H9 (cell line): ENCODE measurements at regions not wholly inside any gene's neighbourhood (a gene's known extent, or its start where the extent isn't known, plus 50 kb on each side); places are given as distances from the start of the nearest gene placed in this dataset.

ENCODE experiments used
- DNase-seq: peaks from one replicate; pipeline ENCODE4 v3.0.0-alpha.2; 2017
- H2AFZ ChIP-seq: one replicate; pipeline ENCODE4 v1.6.1; 2013; ENCODE audit warnings: mild to moderate bottlenecking, low read length, control low read depth, moderate library complexity
- H2AK5ac ChIP-seq: 2 replicates; pipeline ENCODE4 v1.6.1; 2013; ENCODE audit warnings: low read length, control low read depth, mixed read lengths; ENCODE audit not compliant: insufficient read length
- H2BK120ac ChIP-seq: one replicate; pipeline ENCODE4 v1.6.1; 2013; ENCODE audit warnings: low read depth, mild to moderate bottlenecking, low read length, control low read depth, inconsistent platforms; ENCODE audit not compliant: poor library complexity, severe bottlenecking
- H2BK12ac ChIP-seq: 2 replicates; pipeline ENCODE4 v1.6.1; 2013; ENCODE audit warnings: low read length, control low read depth, mixed read lengths, low read depth; ENCODE audit not compliant: insufficient read length
- H2BK15ac ChIP-seq: 2 replicates; pipeline ENCODE4 v1.6.1; 2013; ENCODE audit warnings: low read depth, low read length, control low read depth
- H2BK20ac ChIP-seq: one replicate; pipeline ENCODE4 v1.6.1; 2013; ENCODE audit warnings: low read depth, mild to moderate bottlenecking, low read length, control low read depth, inconsistent platforms; ENCODE audit not compliant: poor library complexity, severe bottlenecking
- H2BK5ac ChIP-seq: 2 replicates; pipeline ENCODE4 v1.6.1; 2013; ENCODE audit warnings: low read length, control low read depth, mixed read lengths; ENCODE audit not compliant: insufficient read length
- H3K14ac ChIP-seq: 2 replicates; pipeline ENCODE4 v1.6.1; 2013; ENCODE audit warnings: low read length, control low read depth; ENCODE audit not compliant: insufficient read depth
- H3K18ac ChIP-seq: 2 replicates; pipeline ENCODE4 v1.6.1; 2013; ENCODE audit warnings: low read depth, mild to moderate bottlenecking, mixed read lengths, low read length, control low read depth; ENCODE audit not compliant: insufficient read length
- H3K23ac ChIP-seq: 2 replicates; pipeline ENCODE4 v1.6.1; 2013; ENCODE audit warnings: low read length, control low read depth, mixed read lengths, low read depth; ENCODE audit not compliant: insufficient read length
- H3K23me2 ChIP-seq: 2 replicates; pipeline ENCODE4 v1.6.1; 2013; ENCODE audit warnings: low read depth, mild to moderate bottlenecking, mixed read lengths, low read length, control low read depth; ENCODE audit not compliant: insufficient read length, poor library complexity, severe bottlenecking
- H3K27ac ChIP-seq: 2 replicates; pipeline ENCODE4 v1.5.1; 2013; ENCODE audit warnings: low read length, control low read depth, mixed read lengths, low read depth; ENCODE audit not compliant: insufficient read length
- H3K27me3 ChIP-seq: 2 replicates; pipeline ENCODE4 v1.6.1; 2013; ENCODE audit warnings: low read length, control low read depth, inconsistent platforms; ENCODE audit not compliant: insufficient read depth
- H3K4ac ChIP-seq: 2 replicates; pipeline ENCODE4 v1.6.1; 2013; ENCODE audit warnings: low read depth, mild to moderate bottlenecking, control low read depth, inconsistent platforms, low read length, moderate library complexity
- H3K4me1 ChIP-seq: 2 replicates; pipeline ENCODE4 v1.6.1; 2013; ENCODE audit warnings: low read length, control low read depth, inconsistent platforms; ENCODE audit not compliant: insufficient read depth
- H3K4me2 ChIP-seq: 2 replicates; pipeline ENCODE4 v1.6.1; 2013; ENCODE audit warnings: low read length, control low read depth, mixed read lengths; ENCODE audit not compliant: insufficient read length, insufficient read depth
- H3K56ac ChIP-seq: 2 replicates; pipeline ENCODE4 v1.6.1; 2013; ENCODE audit warnings: low read depth, mild to moderate bottlenecking, mixed read lengths, low read length, control low read depth; ENCODE audit not compliant: insufficient read length
- H3K79me1 ChIP-seq: 2 replicates; pipeline ENCODE4 v1.6.1; 2013; ENCODE audit warnings: low read depth, mild to moderate bottlenecking, moderate library complexity, low read length, control low read depth, inconsistent platforms; ENCODE audit not compliant: insufficient read depth, poor library complexity, severe bottlenecking
- H3K79me2 ChIP-seq: 2 replicates; pipeline ENCODE4 v1.6.1; 2013; ENCODE audit warnings: low read length, control low read depth, inconsistent platforms; ENCODE audit not compliant: insufficient read depth
- H3K9ac ChIP-seq: 2 replicates; pipeline ENCODE4 v1.6.1; 2013; ENCODE audit warnings: low read length, control low read depth, mixed read lengths; ENCODE audit not compliant: insufficient read length; ENCODE audit errors: extremely low read depth
- H3K9me3 ChIP-seq: one replicate; pipeline ENCODE4 v1.6.1; 2013; ENCODE audit warnings: low read depth, low read length, inconsistent platforms; ENCODE audit not compliant: control insufficient read depth
- H3T11ph ChIP-seq: one replicate; pipeline ENCODE4 v1.6.1; 2013; ENCODE audit warnings: mild to moderate bottlenecking, low read length, control low read depth, inconsistent platforms
- H4K20me1 ChIP-seq: one replicate; pipeline ENCODE4 v1.6.1; 2013; ENCODE audit not compliant: control insufficient read depth, insufficient read length, insufficient read depth
- H4K5ac ChIP-seq: 2 replicates; pipeline ENCODE4 v1.6.1; 2013; ENCODE audit warnings: low read depth, mild to moderate bottlenecking, mixed read lengths, low read length, control low read depth; ENCODE audit not compliant: insufficient read length
- H4K8ac ChIP-seq: replicated peaks from 2 replicates; pipeline ENCODE4 v1.6.1; 2013; ENCODE audit warnings: low read length, control low read depth, mixed read lengths, low read depth; ENCODE audit not compliant: insufficient read length
- H4K91ac ChIP-seq: 2 replicates; pipeline ENCODE4 v1.6.1; 2013; ENCODE audit warnings: low read depth, mild to moderate bottlenecking, moderate library complexity, mixed read lengths, low read length, control low read depth; ENCODE audit not compliant: insufficient read length
- H3K27ac Mint-ChIP-seq, 3 experiments: 2 replicates in 2 of 3; 3 replicates in 1 of 3; pipeline ENCODE4 v1.8.0; 2020 to 2021; ENCODE audit warnings: mixed read lengths in 3 of 3, mild to moderate bottlenecking in 1 of 3, moderate library complexity in 1 of 3
- H3K27me3 Mint-ChIP-seq: 2 replicates; pipeline ENCODE4 v1.8.0; 2021; ENCODE audit warnings: low read depth, mild to moderate bottlenecking, moderate library complexity, mixed read lengths
- H3K36me3 Mint-ChIP-seq, 3 experiments: 2 replicates in 2 of 3; 3 replicates in 1 of 3; pipeline ENCODE4 v1.8.0; 2020 to 2021; ENCODE audit warnings: low read depth in 3 of 3, mixed read lengths in 3 of 3; ENCODE audit not compliant: insufficient read depth in 1 of 3
- H3K4me1 Mint-ChIP-seq, 2 experiments: 2 replicates each; pipeline ENCODE4 v1.8.0; 2020; ENCODE audit warnings: mixed read lengths in 2 of 2
- H3K4me3 Mint-ChIP-seq, 2 experiments: 2 replicates in 1 of 2; 3 replicates in 1 of 2; pipeline ENCODE4 v1.8.0; 2020 to 2021; ENCODE audit warnings: mild to moderate bottlenecking in 2 of 2, mixed read lengths in 2 of 2, moderate library complexity in 1 of 2
- H3K9me3 Mint-ChIP-seq, 2 experiments: 2 replicates in 1 of 2; 3 replicates in 1 of 2; pipeline ENCODE4 v1.8.0; 2020; ENCODE audit warnings: mild to moderate bottlenecking in 2 of 2, mixed read lengths in 2 of 2, moderate library complexity in 1 of 2
- CTCF ChIP-seq: fragments of 200-600 bp; sonication (generic); conservative IDR thresholded peaks from 3 replicates; pipeline ENCODE4 v1.8.0; 2021; ENCODE audit warnings: antibody characterized with exemption, mild to moderate bottlenecking
- WGBS: extraction: QIAGEN DNeasy Blood & Tissue Kit; methylation state at CpG from one replicate; pipeline ENCODE4 v1.1.7; 2013; ENCODE audit warnings: missing lambda C conversion rate, low lambda C conversion rate, mixed read lengths; ENCODE audit not compliant: insufficient read length; ENCODE audit errors: extremely low coverage; 5-methylcytosine and 5-hydroxymethylcytosine counted together

GRCh38 chr7:27031289-27032172, 64.3 kb downstream of the HOXA1 start:
- Histone ChIP-seq H4K8ac (no peak overlapping the region), H3K79me1 (no peaks in the 10 kb centered on the region), H4K91ac (no peak overlapping the region), H3K27me3 (no peaks in the 10 kb centered on the region), H3K14ac (no peak overlapping the region), H3K18ac (no peak overlapping the region), H4K20me1 (no peaks in the 10 kb centered on the region), H2BK15ac (no peak overlapping the region), H3K4ac (no peak overlapping the region), H3K9me3 (no peaks in the 10 kb centered on the region), H2BK120ac (no peak overlapping the region), H2AK5ac (no peak overlapping the region), H3K9ac (no peak overlapping the region), H3K79me2 (no peaks in the 10 kb centered on the region), H3K4me1 (no peaks in the 10 kb centered on the region; the same call in 1 of the 2 replicates), H3K23ac (no peak overlapping the region), H3K56ac (no peak overlapping the region), H2BK5ac (no peak overlapping the region), H4K5ac (no peak overlapping the region), H2AFZ (no peak overlapping the region), H3K23me2 (no peaks in the 10 kb centered on the region), H3K27ac (no peak overlapping the region), H2BK20ac (no peak overlapping the region), H3K4me2 (no peak overlapping the region), H2BK12ac (no peak overlapping the region), H3T11ph (no peak overlapping the region)
- TF ChIP-seq CTCF = no peak
- Mint-ChIP-seq H3K27ac (no peak overlapping the region; a peak in 1 of 7 replicates), H3K4me1 (peaks cover 30 to 43% of the 10 kb centered on the region in 2 experiments), H3K27me3 (peaks cover 37% of the 10 kb centered on the region), H3K4me3 (no peak overlapping the region), H3K9me3 (no peaks in the 10 kb centered on the region), H3K36me3 (no peaks in the 10 kb centered on the region)
- WGBS = no CpG with 5 or more reads among the region's 8 CpGs
- DNase-seq = no peak
